Panc1 (cell line): ENCODE measurements at regions not wholly inside any gene's neighbourhood (a gene's known extent, or its start where the extent isn't known, plus 50 kb on each side); places are given as distances from the start of the nearest gene placed in this dataset.

Experiments used
- ATAC-seq: fragments of 200-7000 bp; cut with Tn5 transposase; 2 replicates; pipeline ENCODE4 v1.9.1; 2020; ENCODE audit warnings: mild to moderate bottlenecking, moderate library complexity
- BruUV-seq: library from RNA; stranded (reverse); fragments of 400-500 nt; replicated peaks from 2 replicates; lab custom pipeline; 2021; lab: Mats Ljungman, UMichigan
- CTCF ChIA-PET: fragments of 300-600 bp; sonication (Branson Sonifier 250); formaldehyde crosslinking; loops from one replicate; lab custom pipeline; 2022; ENCODE audit warnings: antibody characterized with exemption; lab: Charles Lee
- POLR2A ChIA-PET: fragments of 300-600 bp; sonication (Branson Sonifier 250); formaldehyde crosslinking; loops from one replicate; lab custom pipeline; 2022; ENCODE audit warnings: antibody characterized with exemption; lab: Charles Lee
- DNase-seq: peaks from one replicate; pipeline ENCODE4 v3.0.0-alpha.2; 2010; ENCODE audit warnings: low read depth, low spot score
- H3K27ac ChIP-seq: 2 replicates; pipeline ENCODE4 v1.5.1; 2011; ENCODE audit warnings: mild to moderate bottlenecking, low read length, inconsistent platforms
- H3K27me3 ChIP-seq: fragments of 200-500 bp; sonication (Bioruptor generic); 2 replicates; pipeline ENCODE4 v1.6.0; 2014; ENCODE audit warnings: low read length, inconsistent platforms; ENCODE audit not compliant: control insufficient read depth, insufficient read depth
- H3K36me3 ChIP-seq: fragments of 200-500 bp; sonication (Bioruptor generic); 2 replicates; pipeline ENCODE4 v1.5.1; 2014; ENCODE audit warnings: inconsistent platforms, mild to moderate bottlenecking, low read length, moderate library complexity; ENCODE audit not compliant: control insufficient read depth, insufficient read depth
- H3K4me1 ChIP-seq: 2 replicates; pipeline ENCODE4 v1.5.1; 2011; ENCODE audit warnings: inconsistent platforms, mild to moderate bottlenecking, low read length, moderate library complexity; ENCODE audit not compliant: control insufficient read depth, insufficient read depth
- H3K4me3 ChIP-seq, 2 experiments: 2 replicates each; pipeline ENCODE4 v1.5.1; 2011 to 2012; ENCODE audit warnings: low read depth in 2 of 2, low read length in 2 of 2, mild to moderate bottlenecking in 2 of 2, inconsistent platforms in 1 of 2, moderate library complexity in 1 of 2
- H3K9me3 ChIP-seq: fragments of 200-500 bp; sonication (Bioruptor generic); 2 replicates; pipeline ENCODE4 v1.5.1; 2014; ENCODE audit warnings: low read depth, mild to moderate bottlenecking, inconsistent platforms, low read length, moderate library complexity; ENCODE audit not compliant: control insufficient read depth, insufficient read depth
- CTCF ChIP-seq: fragments of 450-650 bp; IDR thresholded peaks from 2 replicates; pipeline ENCODE4 v1.5.1; 2017; ENCODE audit warnings: mild to moderate bottlenecking
- POLR2AphosphoS5 ChIP-seq: IDR thresholded peaks from 2 replicates; pipeline ENCODE4 v1.6.1; 2012; ENCODE audit warnings: mild to moderate bottlenecking, low read depth, low read length, moderate library complexity
- REST ChIP-seq, 2 experiments: IDR thresholded peaks; 2 replicates each; pipeline ENCODE4 v1.6.1; 2011 to 2012; ENCODE audit warnings: low read depth in 2 of 2, control low read depth in 1 of 2, low read length in 1 of 2, mild to moderate bottlenecking in 1 of 2, moderate library complexity in 1 of 2; ENCODE audit not compliant: insufficient read depth in 1 of 2
- SIN3A ChIP-seq: IDR thresholded peaks from 2 replicates; pipeline ENCODE4 v1.6.1; 2012; ENCODE audit warnings: low read depth, mild to moderate bottlenecking, low read length, moderate library complexity, borderline replicate concordance; ENCODE audit not compliant: insufficient read depth
- TCF7L2 ChIP-seq: IDR thresholded peaks from 2 replicates; pipeline ENCODE4 v1.6.1; 2011; ENCODE audit warnings: mild to moderate bottlenecking, low read depth, low read length, inconsistent platforms
- in situ Hi-C: cut with HindIII; loops from 2 replicates; pipeline ENCODE4 v1.10.0; 2016; ENCODE audit warnings: low sequenced_read_pairs, low pct_unique_long_range_greater_than_20kb
- intact Hi-C: fragments of 100-400 bp; cut with micrococcal nuclease; formaldehyde crosslinking; loops from one replicate; pipeline ENCODE4 v1.10.0; 2022; ENCODE audit not compliant: unreplicated experiment

- H3K9me3 ChIP-seq = no peaks in the 10 kb centered on the region
- H3K27ac ChIP-seq = no peak overlapping the region
- no peaks in the 10 kb centered on the region for H3K36me3 ChIP-seq
- H3K27me3 ChIP-seq = no peaks in the 10 kb centered on the region
- TF ChIP-seq TCF7L2 (no peak), POLR2AphosphoS5 (no peak), CTCF (no peak), REST (IDR thresholded peaks at IDR 0.05; ENCODE audit: insufficient read depth in 1 of 2, low read depth in 2 of 2, low read length in 1 of 2) (no peak), SIN3A (no peak)
- ATAC-seq (no peak), DNase-seq (no peak)
- intact Hi-C loops = no loop called here
- no TSS peak for BruUV-seq
- no peaks in the 10 kb centered on the region for H3K4me1 ChIP-seq
- ChIA-PET CTCF (no interaction called here), POLR2A (no interaction called here)
- in situ Hi-C loops = no loop called here
- no peak overlapping the region for H3K4me3 ChIP-seq
These were observed 134.2 kb upstream of the PEG3 start for GRCh38 chr19:56974556-56975207.

GRCh38 chr19:56976300-56976699 is 135.8 kb upstream of the PEG3 start:
- BruUV-seq = no TSS peak
- Histone ChIP-seq H3K27me3 (no peaks in the 10 kb centered on the region), H3K9me3 (no peaks in the 10 kb centered on the region)

More at GRCh38 chr19:56976300-56976699, 135.8 kb upstream of the PEG3 start:
- no peak overlapping the region for H3K4me3 ChIP-seq
- in situ Hi-C loops (no loop called here), intact Hi-C loops (no loop called here)
- POLR2A ChIA-PET = interaction anchor here (0.7 kb wide), 1 partner anchor 115 kb away, joined by 5 read pairs; no protein-coding TSS in a partner anchor
- no peak overlapping the region for H3K27ac ChIP-seq
- ATAC-seq (no peak), DNase-seq (no peak)
- H3K4me1 ChIP-seq = no peaks in the 10 kb centered on the region
- no peaks in the 10 kb centered on the region for H3K36me3 ChIP-seq
- no peak for TF ChIP-seq CTCF
- no peak for TF ChIP-seq REST (IDR thresholded peaks at IDR 0.05; ENCODE audit: insufficient read depth in 1 of 2, low read depth in 2 of 2, low read length in 1 of 2)
- TF ChIP-seq POLR2AphosphoS5 = no peak
- no peak for TF ChIP-seq SIN3A
- no peak for TF ChIP-seq TCF7L2
- CTCF ChIA-PET = no interaction called here
